H9 (cell line): ENCODE measurements at regions not wholly inside any gene's neighbourhood (a gene's known extent, or its start where the extent isn't known, plus 50 kb on each side); places are given as distances from the start of the nearest gene placed in this dataset.

Experiments used
- DNase-seq: peaks from one replicate; pipeline ENCODE4 v3.0.0-alpha.2; 2017
- H2AFZ ChIP-seq: one replicate; pipeline ENCODE4 v1.6.1; 2013; ENCODE audit warnings: mild to moderate bottlenecking, low read length, control low read depth, moderate library complexity
- H2AK5ac ChIP-seq: 2 replicates; pipeline ENCODE4 v1.6.1; 2013; ENCODE audit warnings: low read length, control low read depth, mixed read lengths; ENCODE audit not compliant: insufficient read length
- H2BK120ac ChIP-seq: one replicate; pipeline ENCODE4 v1.6.1; 2013; ENCODE audit warnings: low read depth, mild to moderate bottlenecking, low read length, control low read depth, inconsistent platforms; ENCODE audit not compliant: poor library complexity, severe bottlenecking
- H2BK12ac ChIP-seq: 2 replicates; pipeline ENCODE4 v1.6.1; 2013; ENCODE audit warnings: low read length, control low read depth, mixed read lengths, low read depth; ENCODE audit not compliant: insufficient read length
- H2BK15ac ChIP-seq: 2 replicates; pipeline ENCODE4 v1.6.1; 2013; ENCODE audit warnings: low read depth, low read length, control low read depth
- H2BK20ac ChIP-seq: one replicate; pipeline ENCODE4 v1.6.1; 2013; ENCODE audit warnings: low read depth, mild to moderate bottlenecking, low read length, control low read depth, inconsistent platforms; ENCODE audit not compliant: poor library complexity, severe bottlenecking
- H2BK5ac ChIP-seq: 2 replicates; pipeline ENCODE4 v1.6.1; 2013; ENCODE audit warnings: low read length, control low read depth, mixed read lengths; ENCODE audit not compliant: insufficient read length
- H3K14ac ChIP-seq: 2 replicates; pipeline ENCODE4 v1.6.1; 2013; ENCODE audit warnings: low read length, control low read depth; ENCODE audit not compliant: insufficient read depth
- H3K18ac ChIP-seq: 2 replicates; pipeline ENCODE4 v1.6.1; 2013; ENCODE audit warnings: low read depth, mild to moderate bottlenecking, mixed read lengths, low read length, control low read depth; ENCODE audit not compliant: insufficient read length
- H3K23ac ChIP-seq: 2 replicates; pipeline ENCODE4 v1.6.1; 2013; ENCODE audit warnings: low read length, control low read depth, mixed read lengths, low read depth; ENCODE audit not compliant: insufficient read length
- H3K23me2 ChIP-seq: 2 replicates; pipeline ENCODE4 v1.6.1; 2013; ENCODE audit warnings: low read depth, mild to moderate bottlenecking, mixed read lengths, low read length, control low read depth; ENCODE audit not compliant: insufficient read length, poor library complexity, severe bottlenecking
- H3K27ac ChIP-seq: 2 replicates; pipeline ENCODE4 v1.5.1; 2013; ENCODE audit warnings: low read length, control low read depth, mixed read lengths, low read depth; ENCODE audit not compliant: insufficient read length
- H3K27me3 ChIP-seq: 2 replicates; pipeline ENCODE4 v1.6.1; 2013; ENCODE audit warnings: low read length, control low read depth, inconsistent platforms; ENCODE audit not compliant: insufficient read depth
- H3K4ac ChIP-seq: 2 replicates; pipeline ENCODE4 v1.6.1; 2013; ENCODE audit warnings: low read depth, mild to moderate bottlenecking, control low read depth, inconsistent platforms, low read length, moderate library complexity
- H3K4me1 ChIP-seq: 2 replicates; pipeline ENCODE4 v1.6.1; 2013; ENCODE audit warnings: low read length, control low read depth, inconsistent platforms; ENCODE audit not compliant: insufficient read depth
- H3K4me2 ChIP-seq: 2 replicates; pipeline ENCODE4 v1.6.1; 2013; ENCODE audit warnings: low read length, control low read depth, mixed read lengths; ENCODE audit not compliant: insufficient read length, insufficient read depth
- H3K56ac ChIP-seq: 2 replicates; pipeline ENCODE4 v1.6.1; 2013; ENCODE audit warnings: low read depth, mild to moderate bottlenecking, mixed read lengths, low read length, control low read depth; ENCODE audit not compliant: insufficient read length
- H3K79me1 ChIP-seq: 2 replicates; pipeline ENCODE4 v1.6.1; 2013; ENCODE audit warnings: low read depth, mild to moderate bottlenecking, moderate library complexity, low read length, control low read depth, inconsistent platforms; ENCODE audit not compliant: insufficient read depth, poor library complexity, severe bottlenecking
- H3K79me2 ChIP-seq: 2 replicates; pipeline ENCODE4 v1.6.1; 2013; ENCODE audit warnings: low read length, control low read depth, inconsistent platforms; ENCODE audit not compliant: insufficient read depth
- H3K9ac ChIP-seq: 2 replicates; pipeline ENCODE4 v1.6.1; 2013; ENCODE audit warnings: low read length, control low read depth, mixed read lengths; ENCODE audit not compliant: insufficient read length; ENCODE audit errors: extremely low read depth
- H3K9me3 ChIP-seq: one replicate; pipeline ENCODE4 v1.6.1; 2013; ENCODE audit warnings: low read depth, low read length, inconsistent platforms; ENCODE audit not compliant: control insufficient read depth
- H3T11ph ChIP-seq: one replicate; pipeline ENCODE4 v1.6.1; 2013; ENCODE audit warnings: mild to moderate bottlenecking, low read length, control low read depth, inconsistent platforms
- H4K20me1 ChIP-seq: one replicate; pipeline ENCODE4 v1.6.1; 2013; ENCODE audit not compliant: control insufficient read depth, insufficient read length, insufficient read depth
- H4K5ac ChIP-seq: 2 replicates; pipeline ENCODE4 v1.6.1; 2013; ENCODE audit warnings: low read depth, mild to moderate bottlenecking, mixed read lengths, low read length, control low read depth; ENCODE audit not compliant: insufficient read length
- H4K8ac ChIP-seq: replicated peaks from 2 replicates; pipeline ENCODE4 v1.6.1; 2013; ENCODE audit warnings: low read length, control low read depth, mixed read lengths, low read depth; ENCODE audit not compliant: insufficient read length
- H4K91ac ChIP-seq: 2 replicates; pipeline ENCODE4 v1.6.1; 2013; ENCODE audit warnings: low read depth, mild to moderate bottlenecking, moderate library complexity, mixed read lengths, low read length, control low read depth; ENCODE audit not compliant: insufficient read length
- H3K27ac Mint-ChIP-seq, 3 experiments: 2 replicates in 2 of 3; 3 replicates in 1 of 3; pipeline ENCODE4 v1.8.0; 2020 to 2021; ENCODE audit warnings: mixed read lengths in 3 of 3, mild to moderate bottlenecking in 1 of 3, moderate library complexity in 1 of 3
- H3K27me3 Mint-ChIP-seq: 2 replicates; pipeline ENCODE4 v1.8.0; 2021; ENCODE audit warnings: low read depth, mild to moderate bottlenecking, moderate library complexity, mixed read lengths
- H3K36me3 Mint-ChIP-seq, 3 experiments: 2 replicates in 2 of 3; 3 replicates in 1 of 3; pipeline ENCODE4 v1.8.0; 2020 to 2021; ENCODE audit warnings: low read depth in 3 of 3, mixed read lengths in 3 of 3; ENCODE audit not compliant: insufficient read depth in 1 of 3
- H3K4me1 Mint-ChIP-seq, 2 experiments: 2 replicates each; pipeline ENCODE4 v1.8.0; 2020; ENCODE audit warnings: mixed read lengths in 2 of 2
- H3K4me3 Mint-ChIP-seq, 2 experiments: 2 replicates in 1 of 2; 3 replicates in 1 of 2; pipeline ENCODE4 v1.8.0; 2020 to 2021; ENCODE audit warnings: mild to moderate bottlenecking in 2 of 2, mixed read lengths in 2 of 2, moderate library complexity in 1 of 2
- H3K9me3 Mint-ChIP-seq, 2 experiments: 2 replicates in 1 of 2; 3 replicates in 1 of 2; pipeline ENCODE4 v1.8.0; 2020; ENCODE audit warnings: mild to moderate bottlenecking in 2 of 2, mixed read lengths in 2 of 2, moderate library complexity in 1 of 2
- WGBS: extraction: QIAGEN DNeasy Blood & Tissue Kit; methylation state at CpG from one replicate; pipeline ENCODE4 v1.1.7; 2013; ENCODE audit warnings: missing lambda C conversion rate, low lambda C conversion rate, mixed read lengths; ENCODE audit not compliant: insufficient read length; ENCODE audit errors: extremely low coverage; 5-methylcytosine and 5-hydroxymethylcytosine counted together
- TF ChIP-seq, protein P1 (sequence below): fragments of 200-600 bp; sonication (generic); conservative IDR thresholded peaks from 3 replicates; pipeline ENCODE4 v1.8.0; 2021; ENCODE audit warnings: antibody characterized with exemption, mild to moderate bottlenecking

DNA sequence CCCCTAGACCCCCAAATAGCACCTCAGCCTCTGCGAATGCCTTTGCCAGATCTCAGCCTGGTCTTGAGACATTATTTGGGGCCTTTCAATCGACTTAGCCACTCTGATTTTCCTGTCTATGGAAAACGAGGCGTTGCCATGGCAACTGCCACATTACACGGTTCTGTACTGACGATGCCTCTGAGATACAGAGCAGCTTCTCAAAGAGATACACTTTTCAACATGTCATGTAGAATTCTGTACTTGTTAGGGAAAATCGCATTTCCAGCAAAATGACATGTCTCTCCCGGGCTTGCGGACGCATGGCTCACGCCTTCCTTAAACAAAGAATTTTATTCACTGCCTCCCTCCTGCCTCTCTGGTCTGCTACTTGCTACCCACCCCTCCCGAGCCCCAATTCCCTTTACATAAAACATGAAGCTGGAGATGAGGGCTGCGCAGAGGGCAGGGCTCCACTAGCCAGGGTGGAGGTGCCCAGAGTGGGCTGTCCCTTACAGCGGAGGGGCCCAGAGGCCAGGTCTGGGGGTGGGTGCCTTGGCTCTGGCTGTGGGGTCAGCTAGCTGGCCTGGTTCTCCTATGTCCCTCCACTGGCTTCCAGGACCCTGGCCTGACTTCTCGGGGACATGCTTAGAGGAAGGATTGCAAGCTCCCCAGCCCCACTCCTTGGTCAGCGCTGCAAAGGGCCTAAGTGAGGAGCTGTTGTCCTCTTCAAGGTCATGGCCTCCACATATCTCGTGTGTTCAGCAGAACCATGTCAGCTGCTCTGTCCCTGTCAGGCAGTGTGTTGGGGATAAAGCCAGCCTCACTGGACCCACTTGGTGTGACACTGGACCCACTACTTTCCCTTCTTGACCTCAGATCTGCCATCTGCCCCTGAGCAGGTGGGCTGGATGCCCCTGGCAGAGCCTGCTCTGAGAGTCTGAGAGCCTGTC lies 342.5 kb downstream of the RPS24 start:
- Histone ChIP-seq H3K9me3 (no peaks in the 10 kb centered on the region), H2AFZ (no peak overlapping the region), H2BK5ac (no peak overlapping the region), H4K5ac (no peak overlapping the region), H2BK120ac (no peak overlapping the region), H3K23me2 (no peaks in the 10 kb centered on the region), H3K27ac (no peak overlapping the region), H3T11ph (no peak overlapping the region), H3K23ac (no peak overlapping the region), H3K79me1 (no peaks in the 10 kb centered on the region), H4K20me1 (no peaks in the 10 kb centered on the region), H2BK15ac (no peak overlapping the region), H3K27me3 (no peaks in the 10 kb centered on the region), H3K79me2 (no peaks in the 10 kb centered on the region), H2BK20ac (no peak overlapping the region), H2BK12ac (no peak overlapping the region), H3K4ac (no peak overlapping the region), H3K18ac (no peak overlapping the region), H3K4me2 (no peak overlapping the region), H3K4me1 (no peaks in the 10 kb centered on the region), H2AK5ac (no peak overlapping the region), H3K56ac (no peak overlapping the region), H4K8ac (no peak overlapping the region), H3K14ac (no peak overlapping the region), H3K9ac (no peak overlapping the region), H4K91ac (no peak overlapping the region)
- WGBS = no CpG with 5 or more reads among the region's 17 CpGs
- Mint-ChIP-seq H3K4me3 (no peak overlapping the region), H3K27me3 (peaks cover 67% of the 10 kb centered on the region), H3K9me3 (peaks cover 8% of the 10 kb centered on the region in 2 experiments), H3K36me3 (peaks cover 3 to 11% (median 8%) of the 10 kb centered on the region in 3 experiments; a peak in 4 of 7 replicates), H3K27ac (no peak overlapping the region; a peak in 1 of 7 replicates), H3K4me1 (peaks cover 32 to 36% of the 10 kb centered on the region in 2 experiments)
- no peak for DNase-seq
- TF ChIP-seq, protein P1, sequence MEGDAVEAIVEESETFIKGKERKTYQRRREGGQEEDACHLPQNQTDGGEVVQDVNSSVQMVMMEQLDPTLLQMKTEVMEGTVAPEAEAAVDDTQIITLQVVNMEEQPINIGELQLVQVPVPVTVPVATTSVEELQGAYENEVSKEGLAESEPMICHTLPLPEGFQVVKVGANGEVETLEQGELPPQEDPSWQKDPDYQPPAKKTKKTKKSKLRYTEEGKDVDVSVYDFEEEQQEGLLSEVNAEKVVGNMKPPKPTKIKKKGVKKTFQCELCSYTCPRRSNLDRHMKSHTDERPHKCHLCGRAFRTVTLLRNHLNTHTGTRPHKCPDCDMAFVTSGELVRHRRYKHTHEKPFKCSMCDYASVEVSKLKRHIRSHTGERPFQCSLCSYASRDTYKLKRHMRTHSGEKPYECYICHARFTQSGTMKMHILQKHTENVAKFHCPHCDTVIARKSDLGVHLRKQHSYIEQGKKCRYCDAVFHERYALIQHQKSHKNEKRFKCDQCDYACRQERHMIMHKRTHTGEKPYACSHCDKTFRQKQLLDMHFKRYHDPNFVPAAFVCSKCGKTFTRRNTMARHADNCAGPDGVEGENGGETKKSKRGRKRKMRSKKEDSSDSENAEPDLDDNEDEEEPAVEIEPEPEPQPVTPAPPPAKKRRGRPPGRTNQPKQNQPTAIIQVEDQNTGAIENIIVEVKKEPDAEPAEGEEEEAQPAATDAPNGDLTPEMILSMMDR = no peak
